ENCODE measurements at regions not wholly inside any gene's neighbourhood (a gene's known extent, or its start where the extent isn't known, plus 50 kb on each side); places are given as distances from the start of the nearest gene placed in this dataset.

- no peaks in the 10 kb centered on the region for H3K36me3 ChIP-seq
- H3K9me3 ChIP-seq = no peaks in the 10 kb centered on the region
- ATAC-seq (no peak), DNase-seq (no peak)
- WGBS, 4 donors = 49 to 59% (median 58%) methylated on average over 4 of the region's 4 CpGs
- TF ChIP-seq POLR2A (IDR thresholded peaks at IDR 0.05) = no peak
- no peak for TF ChIP-seq CTCF (IDR thresholded peaks at IDR 0.05)
- no peaks in the 10 kb centered on the region for H3K27me3 ChIP-seq
- intact Hi-C loops (cut with DNase I) = no loop called here
- no peak overlapping the region for H3K27ac ChIP-seq
- H3K4me1 ChIP-seq = no peaks in the 10 kb centered on the region
- H3K4me3 ChIP-seq = no peak overlapping the region
Measured at GRCh38 chr1:83101406-83101805, 897.5 kb downstream of the TTLL7 start.

GRCh38 chr1:83100133-83100532 is 898.8 kb downstream of the TTLL7 start:
- WGBS, 4 donors = 76 to 99% (median 96%) methylated on average over 2 of the region's 2 CpGs
- H3K27ac ChIP-seq = no peak overlapping the region
- no peaks in the 10 kb centered on the region for H3K36me3 ChIP-seq
- TF ChIP-seq CTCF (IDR thresholded peaks at IDR 0.05) = no peak
- no peaks in the 10 kb centered on the region for H3K4me1 ChIP-seq
- H3K4me3 ChIP-seq = no peak overlapping the region
- DNase-seq (no peak), ATAC-seq (no peak)
- no peaks in the 10 kb centered on the region for H3K27me3 ChIP-seq
- intact Hi-C loops (cut with DNase I) = no loop called here
- H3K9me3 ChIP-seq = peaks cover 0 to 4% (median 0%) of the 10 kb centered on the region in 12 donors

- ATAC-seq (no peak), DNase-seq (no peak)
- H3K27ac ChIP-seq = no peak overlapping the region
- no peak overlapping the region for H3K4me3 ChIP-seq
- no peaks in the 10 kb centered on the region for H3K4me1 ChIP-seq
- 88 to 95% (median 93%) methylated on average over 1 of the region's 1 CpG for WGBS, 4 donors
- H3K9me3 ChIP-seq = peaks cover 0 to 4% (median 0%) of the 10 kb centered on the region in 12 donors
- intact Hi-C loops (cut with DNase I) = no loop called here
- no peaks in the 10 kb centered on the region for H3K36me3 ChIP-seq
- no peaks in the 10 kb centered on the region for H3K27me3 ChIP-seq
- TF ChIP-seq POLR2A (IDR thresholded peaks at IDR 0.05) = no peak
- TF ChIP-seq CTCF (IDR thresholded peaks at IDR 0.05) = no peak
Measured at GRCh38 chr1:83098791-83099190, 900.1 kb downstream of the TTLL7 start.

GRCh38 chr1:83098131-83098530 is 900.8 kb downstream of the TTLL7 start:
- Histone ChIP-seq H3K9me3 (peaks cover 0 to 4% (median 0%) of the 10 kb centered on the region in 12 donors), H3K27me3 (no peaks in the 10 kb centered on the region), H3K4me3 (no peak overlapping the region), H3K4me1 (no peaks in the 10 kb centered on the region), H3K27ac (no peak overlapping the region), H3K36me3 (no peaks in the 10 kb centered on the region)
- WGBS, 4 donors = 74 to 85% (median 78%) methylated on average over 3 of the region's 3 CpGs
- TF ChIP-seq POLR2A (IDR thresholded peaks at IDR 0.05) (no peak), CTCF (IDR thresholded peaks at IDR 0.05) (no peak)
- no peak for ATAC-seq
- intact Hi-C loops (cut with DNase I) = no loop called here
- no peak for DNase-seq
